Left lung (tissue), 4 donors: ENCODE measurements at regions not wholly inside any gene's neighbourhood (a gene's known extent, or its start where the extent isn't known, plus 50 kb on each side); places are given as distances from the start of the nearest gene placed in this dataset.

ENCODE experiments used
- ATAC-seq: fragments of 200-7000 bp; cut with Tn5 transposase; one replicate; pipeline ENCODE4 v1.9.1; 2020; ENCODE audit warnings: moderate library complexity
- DNase-seq, 4 donors: peaks; one replicate each; pipeline ENCODE4 v3.0.0-alpha.2; 2013 to 2020
- H3K27ac ChIP-seq, 2 donors: fragments of 200-600 bp; sonication (generic) in 1 of 2; one replicate each; pipeline versions ENCODE4 v1.5.0 to v1.8.0; 2020 to 2021
- H3K27me3 ChIP-seq, 2 donors: fragments of 200-600 bp; sonication (generic) in 1 of 2; one replicate each; pipeline versions ENCODE4 v1.5.0 to v1.8.0; 2020 to 2021
- H3K36me3 ChIP-seq, 2 donors: fragments of 200-600 bp; sonication (generic) in 1 of 2; one replicate each; pipeline versions ENCODE4 v1.5.0 to v1.8.0; 2020 to 2021
- H3K4me1 ChIP-seq, 2 donors: fragments of 200-600 bp; one replicate each; pipeline ENCODE4 v1.8.0; 2021
- H3K4me3 ChIP-seq, 2 donors: fragments of 200-600 bp; sonication (generic) in 1 of 2; one replicate each; pipeline versions ENCODE4 v1.5.0 to v1.8.0; 2020 to 2021; ENCODE audit warnings: mild to moderate bottlenecking in 1 of 2
- H3K9me3 ChIP-seq, 2 donors: fragments of 200-600 bp; sonication (generic) in 1 of 2; one replicate each; pipeline versions ENCODE4 v1.5.0 to v1.8.0; 2020 to 2021
- CTCF ChIP-seq, 2 donors: fragments of 200-600 bp; sonication (generic) in 1 of 2; IDR thresholded peaks; one replicate each; pipeline versions ENCODE4 v1.5.0 to v1.8.0; 2021; ENCODE audit warnings: antibody characterized with exemption in 2 of 2
- intact Hi-C, 2 donors: fragments of 100-400 bp; cut with DNase I; formaldehyde crosslinking; loops; one replicate each; pipeline versions ENCODE4 v1.11.2 to v1.14.2; 2022
- donor health status: DM: no; HTN: yes; CAD: no.
- donor health status: DM: no; HTN: no; CAD: no.

- DNase-seq (no peak), ATAC-seq (no peak)
- no peak overlapping the region for H3K27ac ChIP-seq
- intact Hi-C loops: no loop called here
- H3K36me3 ChIP-seq: no peaks in the 10 kb centered on the region
- H3K4me3 ChIP-seq: no peak overlapping the region
- H3K9me3 ChIP-seq: peaks cover 0 to 14% of the 10 kb centered on the region in 2 donors
- TF ChIP-seq CTCF (IDR thresholded peaks at IDR 0.05): no peak
- no peaks in the 10 kb centered on the region for H3K27me3 ChIP-seq
- no peaks in the 10 kb centered on the region for H3K4me1 ChIP-seq
Measured at GRCh38 chr14:81669308-81669707, 135.7 kb upstream of the SEL1L start.

- ATAC-seq: no peak
- DNase-seq: no peak
- Histone ChIP-seq H3K27ac (no peak overlapping the region), H3K36me3 (no peaks in the 10 kb centered on the region), H3K4me3 (no peak overlapping the region), H3K9me3 (peaks cover 0 to 11% of the 10 kb centered on the region in 2 donors), H3K4me1 (no peaks in the 10 kb centered on the region), H3K27me3 (no peaks in the 10 kb centered on the region)
- TF ChIP-seq CTCF (IDR thresholded peaks at IDR 0.05): no peak
- intact Hi-C loops: no loop called here
Measured at GRCh38 chr14:81673930-81674329, 140.3 kb upstream of the SEL1L start.

GRCh38 chr14:81676395-81676794 is 142.7 kb upstream of the SEL1L start:
- Histone ChIP-seq H3K9me3 (peaks cover 0 to 3% of the 10 kb centered on the region in 2 donors), H3K4me3 (no peak overlapping the region), H3K36me3 (no peaks in the 10 kb centered on the region), H3K4me1 (no peaks in the 10 kb centered on the region), H3K27ac (no peak overlapping the region), H3K27me3 (no peaks in the 10 kb centered on the region)
- DNase-seq (no peak), ATAC-seq (no peak)
- TF ChIP-seq CTCF (IDR thresholded peaks at IDR 0.05): no peak
- intact Hi-C loops: no loop called here

- Histone ChIP-seq H3K36me3 (no peaks in the 10 kb centered on the region), H3K4me1 (no peaks in the 10 kb centered on the region), H3K27ac (no peak overlapping the region), H3K27me3 (no peaks in the 10 kb centered on the region), H3K9me3 (peaks cover 0 to 3% of the 10 kb centered on the region in 2 donors), H3K4me3 (no peak overlapping the region)
- intact Hi-C loops: no loop called here
- TF ChIP-seq CTCF (IDR thresholded peaks at IDR 0.05): no peak
- ATAC-seq (no peak), DNase-seq (no peak)
Measured at GRCh38 chr14:81676879-81677278, 143.2 kb upstream of the SEL1L start.

GRCh38 chr14:81677736-81678135 is 144.1 kb upstream of the SEL1L start:
- Histone ChIP-seq H3K9me3 (peaks cover 0 to 3% of the 10 kb centered on the region in 2 donors), H3K36me3 (no peaks in the 10 kb centered on the region), H3K27me3 (no peaks in the 10 kb centered on the region), H3K4me3 (no peak overlapping the region), H3K27ac (no peak overlapping the region), H3K4me1 (no peaks in the 10 kb centered on the region)
- TF ChIP-seq CTCF (IDR thresholded peaks at IDR 0.05): no peak
- intact Hi-C loops: no loop called here
- DNase-seq: no peak
- ATAC-seq: no peak
